ENCODE measurements at regions not wholly inside any gene's neighbourhood (a gene's known extent, or its start where the extent isn't known, plus 50 kb on each side); places are given as distances from the start of the nearest gene placed in this dataset.
A peak's percentile ranks its signal among the peaks of the same experiment; 100 is the strongest.
"Not testable (repeated sequence)": the region's sequence is repeated elsewhere in the genome, so short reads cannot be mapped to it uniquely, and the experiment has no call there.

DNA sequence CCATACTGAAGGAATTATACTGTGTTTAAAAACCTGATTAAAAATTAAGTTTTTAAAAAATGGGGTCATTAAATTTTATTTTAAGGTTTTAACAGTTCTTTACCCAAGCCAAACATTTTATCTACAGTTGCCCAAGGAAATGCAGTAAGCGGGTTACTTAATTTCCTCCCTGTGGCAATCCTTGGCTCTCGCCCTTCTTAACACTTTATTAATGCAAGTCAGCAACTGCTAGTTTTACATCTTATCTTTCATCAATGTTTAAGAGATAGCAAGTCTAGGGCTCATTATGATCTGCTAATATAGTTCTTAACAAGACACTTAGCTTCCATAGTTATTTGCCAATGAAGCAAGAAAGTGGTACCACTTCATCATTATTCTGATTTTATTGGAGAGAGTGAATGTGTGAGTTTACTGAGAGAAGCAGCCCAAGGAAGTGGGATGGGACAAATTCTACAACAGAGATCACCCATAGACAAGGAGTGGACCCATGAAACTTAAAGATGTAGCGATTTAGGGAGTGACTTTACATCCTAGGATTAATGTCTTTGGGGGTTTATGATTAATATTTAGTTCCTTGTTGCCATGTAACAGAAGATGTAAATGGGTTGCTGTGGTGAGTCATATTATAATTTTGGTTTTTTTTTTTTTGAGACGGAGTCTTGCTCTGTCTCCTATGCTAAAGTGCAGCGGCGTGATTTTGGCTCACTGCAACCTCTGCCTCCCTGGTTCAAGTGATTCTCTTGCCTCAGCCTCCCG lies 1556.1 kb downstream of the SPATA31A7 start:
- H3K9me3 Mint-ChIP-seq; DNase-seq; H3K27me3 ChIP-seq (ENCODE audit: control insufficient read depth in 2 of 2, insufficient read depth in 2 of 2, low read length in 2 of 2); H3K9me3 ChIP-seq (replicated peaks in 1 of 2; ENCODE audit: control insufficient read depth in 1 of 2, insufficient read depth in 1 of 2, low read length in 2 of 2); intact Hi-C loops (cut with micrococcal nuclease); H3K27ac ChIP-seq (ENCODE audit: low read depth in 1 of 2, low read length in 2 of 2); H3K4me2 ChIP-seq (replicated peaks; ENCODE audit: extremely low read depth, low read length, poor library complexity, severe bottlenecking); H4K20me1 ChIP-seq (ENCODE audit: insufficient read depth, low read length); H2AFZ ChIP-seq (ENCODE audit: insufficient read depth, low read depth, low read length, poor library complexity, severe bottlenecking); H3K4me1 ChIP-seq (ENCODE audit: control insufficient read depth in 1 of 2, insufficient read depth in 2 of 2, low read length in 2 of 2); H3K9ac ChIP-seq (ENCODE audit: insufficient read depth, low read length, poor library complexity, severe bottlenecking); H3K36me3 Mint-ChIP-seq; H3K79me2 ChIP-seq (ENCODE audit: insufficient read depth, low read length); H3K4me3 Mint-ChIP-seq; H3K4me3 ChIP-seq (replicated peaks in 1 of 3; ENCODE audit: low read depth in 2 of 3, low read length in 3 of 3); H3K36me3 ChIP-seq (replicated peaks in 1 of 2; ENCODE audit: control insufficient read depth in 1 of 2, insufficient read depth in 2 of 2, low read length in 2 of 2); H3K4me1 Mint-ChIP-seq; H3K27me3 Mint-ChIP-seq (ENCODE audit: low read depth in 3 of 3): not testable (repeated sequence)
- H3K27ac Mint-ChIP-seq = peak overlapping the region; percentile 74 to 92 (median 83)
- WGBS (ENCODE audit: insufficient coverage) = no CpG with 5 or more reads among the region's 7 CpGs
